ENCODE measurements at regions not wholly inside any gene's neighbourhood (a gene's known extent, or its start where the extent isn't known, plus 50 kb on each side); places are given as distances from the start of the nearest gene placed in this dataset.
"Not testable (repeated sequence)": the region's sequence is repeated elsewhere in the genome, so short reads cannot be mapped to it uniquely, and the experiment has no call there.

GRCh38 chr2:66191311-66191710 lies 243.6 kb upstream of the MEIS1 start:
- Histone ChIP-seq H3K4me3 (replicated peaks in 1 of 3) (no peak overlapping the region), H3K27me3 (no peaks in the 10 kb centered on the region), H3K4me1 (no peaks in the 10 kb centered on the region), H3K27ac (no peak overlapping the region), H3K9me3 (no peaks in the 10 kb centered on the region), H3K36me3 (no peaks in the 10 kb centered on the region)
- intact Hi-C loops (cut with DNase I) = no loop called here
- 75 to 90% methylated on average over 1 of the region's 1 CpG for WGBS, 2 donors
- TF ChIP-seq CTCF (IDR thresholded peaks at IDR 0.05) = no peak
- no peak for TF ChIP-seq POLR2A (IDR thresholded peaks at IDR 0.05)
- no peak for DNase-seq

- Histone ChIP-seq H3K4me3 (replicated peaks in 1 of 3) (no peak overlapping the region), H3K9me3 (no peaks in the 10 kb centered on the region), H3K27me3 (no peaks in the 10 kb centered on the region), H3K36me3 (no peaks in the 10 kb centered on the region), H3K4me1 (no peaks in the 10 kb centered on the region), H3K27ac (no peak overlapping the region)
- intact Hi-C loops (cut with DNase I) = no loop called here
- no peak for TF ChIP-seq CTCF (IDR thresholded peaks at IDR 0.05)
- no peak for TF ChIP-seq POLR2A (IDR thresholded peaks at IDR 0.05)
- no peak for DNase-seq
Measured at GRCh38 chr2:66189553-66189952, 245.4 kb upstream of the MEIS1 start.

- intact Hi-C loops (cut with DNase I) = no loop called here
- H3K36me3 ChIP-seq = no peaks in the 10 kb centered on the region
- no peaks in the 10 kb centered on the region for H3K27me3 ChIP-seq
- no peak overlapping the region for H3K4me3 ChIP-seq (replicated peaks in 1 of 3)
- WGBS, 2 donors = 48 to 53% methylated on average over 3 of the region's 3 CpGs
- H3K27ac ChIP-seq = no peak overlapping the region
- no peak for DNase-seq
- TF ChIP-seq POLR2A (IDR thresholded peaks at IDR 0.05) (no peak), CTCF (IDR thresholded peaks at IDR 0.05) (no peak)
- H3K9me3 ChIP-seq = no peaks in the 10 kb centered on the region
- H3K4me1 ChIP-seq = no peaks in the 10 kb centered on the region
Measured at GRCh38 chr2:66186537-66186936, 248.4 kb upstream of the MEIS1 start.

GRCh38 chr2:66185497-66186054 lies 249.3 kb upstream of the MEIS1 start:
- intact Hi-C loops (cut with DNase I) = no loop called here
- DNase-seq = no peak
- 88 to 90% methylated on average over 11 of the region's 11 CpGs for WGBS, 2 donors
- no peaks in the 10 kb centered on the region for H3K27me3 ChIP-seq
- H3K4me3 ChIP-seq (replicated peaks in 1 of 3) = no peak overlapping the region
- no peaks in the 10 kb centered on the region for H3K4me1 ChIP-seq
- no peak overlapping the region for H3K27ac ChIP-seq
- TF ChIP-seq CTCF (IDR thresholded peaks at IDR 0.05) (no peak), POLR2A (IDR thresholded peaks at IDR 0.05) (no peak)
- H3K36me3 ChIP-seq = no peaks in the 10 kb centered on the region
- H3K9me3 ChIP-seq = no peaks in the 10 kb centered on the region

- H3K4me1 ChIP-seq; H3K9me3 ChIP-seq; DNase-seq; H3K36me3 ChIP-seq; intact Hi-C loops (cut with DNase I); H3K4me3 ChIP-seq (replicated peaks in 1 of 3); H3K27ac ChIP-seq; H3K27me3 ChIP-seq: not testable (repeated sequence)
- 90 to 91% methylated on average over 26 of the region's 26 CpGs for WGBS, 2 donors
Measured at GRCh38 chr2:66177128-66177796, 257.7 kb upstream of the MEIS1 start.
